SU-DHL-6 (cell line): ENCODE measurements at regions not wholly inside any gene's neighbourhood (a gene's known extent, or its start where the extent isn't known, plus 50 kb on each side); places are given as distances from the start of the nearest gene placed in this dataset.

Experiments used
- EZH2phosphoT487 ChIP-seq: fragments of 200-600 bp; sonication (generic), shearing (Covaris generic); conservative IDR thresholded peaks from 2 replicates; pipeline ENCODE4 v1.6.1; 2018; ENCODE audit warnings: mild to moderate bottlenecking, antibody characterized with exemption, low read length, moderate library complexity, mixed read lengths
- TF ChIP-seq, protein P1 (sequence below): fragments of 200-600 bp; sonication (generic); IDR thresholded peaks from one replicate; pipeline ENCODE4 v1.5.1; 2017; ENCODE audit warnings: antibody characterized with exemption, mild to moderate bottlenecking, low read length, moderate library complexity; ENCODE audit not compliant: insufficient read depth, poor library complexity, severe bottlenecking

DNA sequence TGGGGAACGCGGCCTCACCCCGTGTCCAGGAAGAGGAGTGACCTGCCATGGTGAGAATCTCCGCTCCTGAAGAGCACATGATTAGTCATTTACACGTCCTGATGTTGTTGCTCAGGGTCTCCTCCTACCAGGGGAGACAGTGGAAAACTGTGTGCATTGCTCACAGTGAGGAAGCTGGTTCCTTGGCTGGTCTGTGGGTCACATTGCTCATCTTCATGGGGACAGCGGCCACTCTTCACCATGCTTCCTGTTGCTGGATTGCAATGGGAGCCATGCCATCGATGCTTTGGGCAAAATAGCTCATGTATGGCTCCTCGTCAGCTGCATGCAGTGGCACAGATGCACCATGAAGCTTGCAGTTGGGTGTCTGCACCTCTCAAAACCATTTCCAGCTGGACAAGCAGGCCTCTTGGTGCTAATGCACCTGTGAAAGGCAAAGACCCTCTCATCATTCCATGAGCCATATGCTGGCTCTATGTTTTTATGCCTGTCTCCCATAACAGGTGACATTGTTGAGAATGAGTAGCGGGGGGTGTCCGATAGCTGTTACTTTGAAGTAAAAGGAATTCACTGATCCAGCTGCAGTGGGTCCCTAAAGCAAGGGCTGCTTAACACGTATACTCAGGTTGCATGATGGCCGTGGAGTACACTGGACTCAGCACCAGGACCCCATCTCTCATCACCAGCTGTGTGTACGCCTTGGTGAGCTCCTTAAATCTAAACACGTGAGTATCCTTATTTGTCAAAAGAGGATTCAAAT is 135.0 kb upstream of the ALKAL2 start:
- TF ChIP-seq, protein P1, sequence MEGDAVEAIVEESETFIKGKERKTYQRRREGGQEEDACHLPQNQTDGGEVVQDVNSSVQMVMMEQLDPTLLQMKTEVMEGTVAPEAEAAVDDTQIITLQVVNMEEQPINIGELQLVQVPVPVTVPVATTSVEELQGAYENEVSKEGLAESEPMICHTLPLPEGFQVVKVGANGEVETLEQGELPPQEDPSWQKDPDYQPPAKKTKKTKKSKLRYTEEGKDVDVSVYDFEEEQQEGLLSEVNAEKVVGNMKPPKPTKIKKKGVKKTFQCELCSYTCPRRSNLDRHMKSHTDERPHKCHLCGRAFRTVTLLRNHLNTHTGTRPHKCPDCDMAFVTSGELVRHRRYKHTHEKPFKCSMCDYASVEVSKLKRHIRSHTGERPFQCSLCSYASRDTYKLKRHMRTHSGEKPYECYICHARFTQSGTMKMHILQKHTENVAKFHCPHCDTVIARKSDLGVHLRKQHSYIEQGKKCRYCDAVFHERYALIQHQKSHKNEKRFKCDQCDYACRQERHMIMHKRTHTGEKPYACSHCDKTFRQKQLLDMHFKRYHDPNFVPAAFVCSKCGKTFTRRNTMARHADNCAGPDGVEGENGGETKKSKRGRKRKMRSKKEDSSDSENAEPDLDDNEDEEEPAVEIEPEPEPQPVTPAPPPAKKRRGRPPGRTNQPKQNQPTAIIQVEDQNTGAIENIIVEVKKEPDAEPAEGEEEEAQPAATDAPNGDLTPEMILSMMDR = no peak
- TF ChIP-seq EZH2phosphoT487 = no peak
